ENCODE measurements at regions not wholly inside any gene's neighbourhood (a gene's known extent, or its start where the extent isn't known, plus 50 kb on each side); places are given as distances from the start of the nearest gene placed in this dataset.

- DNase-seq (ENCODE audit: low read depth in 1 of 2, low spot score in 2 of 2): peak in 1 of 2 experiments; percentile 19
- H3K14ac ChIP-seq (ENCODE audit: insufficient read length): no peak overlapping the region
- no peaks in the 10 kb centered on the region for H3K36me3 ChIP-seq (ENCODE audit: control insufficient read depth in 2 of 4, insufficient read depth in 4 of 4, low read length in 3 of 4)
- no peak overlapping the region for H3K4me3 ChIP-seq (ENCODE audit: extremely low read depth in 1 of 4, insufficient read depth in 2 of 4, low read depth in 3 of 4, low read length in 4 of 4)
- H3K18ac ChIP-seq (ENCODE audit: extremely low read depth, low read length): no peak overlapping the region
- H2BK5ac ChIP-seq (ENCODE audit: low read depth, low read length): no peak overlapping the region
- no peaks in the 10 kb centered on the region for H3K23me2 ChIP-seq (ENCODE audit: low read depth, low read length)
- H3K23ac ChIP-seq (ENCODE audit: insufficient read length): no peak overlapping the region
- H2BK15ac ChIP-seq (ENCODE audit: low read length): no peak overlapping the region
- H2AFZ ChIP-seq (ENCODE audit: low read length): no peak overlapping the region
- no peaks in the 10 kb centered on the region for H3K79me1 ChIP-seq (ENCODE audit: low read depth, low read length)
- H3K56ac ChIP-seq (replicated peaks; ENCODE audit: insufficient read length, low read depth, low read length): no peak overlapping the region
- no peaks in the 10 kb centered on the region for H4K20me1 ChIP-seq (replicated peaks in 1 of 2; ENCODE audit: control insufficient read depth in 1 of 2, insufficient read depth in 2 of 2, low read length in 2 of 2)
- no peak overlapping the region for H4K8ac ChIP-seq (ENCODE audit: extremely low read depth, insufficient read depth, low read length)
- H4K5ac ChIP-seq (ENCODE audit: insufficient read length, low read depth, low read length): no peak overlapping the region
- no peak overlapping the region for H4K91ac ChIP-seq (replicated peaks; ENCODE audit: insufficient read length, low read length)
- peaks cover 0 to 2% of the 10 kb centered on the region in 2 experiments; a peak in 1 of 4 replicates for H3K9me3 ChIP-seq (ENCODE audit: insufficient read depth in 2 of 2, low read depth in 1 of 2, low read length in 1 of 2)
- H3K27ac ChIP-seq (ENCODE audit: low read depth, low read length): no peak overlapping the region
- no peak for FAIRE-seq
- ChIA-PET POLR2A (ENCODE audit: partially characterized antibody) (no interaction called here), CTCF (ENCODE audit: partially characterized antibody) (interaction anchor here (1.0 to 4.8 kb wide), 10 partner anchors 7 to 1816 kb away, joined by 3 to 34 read pairs (median 4); no protein-coding TSS in a partner anchor)
- H2BK120ac ChIP-seq (replicated peaks; ENCODE audit: low read depth, low read length): no peak overlapping the region
- no peaks in the 10 kb centered on the region; a peak in 1 of 7 replicates for H3K4me1 ChIP-seq (replicated peaks in 1 of 4; ENCODE audit: control insufficient read depth in 3 of 4, insufficient read depth in 4 of 4, low read length in 3 of 4)
- no peak overlapping the region for H2BK12ac ChIP-seq (ENCODE audit: low read depth, low read length)
- no peak overlapping the region for H3K9ac ChIP-seq (replicated peaks in 1 of 4; ENCODE audit: extremely low read depth in 1 of 4, low read depth in 3 of 4, low read length in 3 of 4)
- no peaks in the 10 kb centered on the region for H3K27me3 ChIP-seq (replicated peaks in 1 of 4; ENCODE audit: control insufficient read depth in 3 of 4, extremely low read depth in 1 of 4, insufficient read depth in 3 of 4, low read length in 3 of 4)
- H2BK20ac ChIP-seq (ENCODE audit: low read length): no peak overlapping the region
- H3K79me2 ChIP-seq (ENCODE audit: control insufficient read depth in 1 of 2, insufficient read depth in 2 of 2, low read length in 2 of 2): no peaks in the 10 kb centered on the region
- H2AK5ac ChIP-seq (ENCODE audit: low read depth, low read length): no peak overlapping the region
- H3K4me2 ChIP-seq (ENCODE audit: insufficient read depth in 1 of 2, low read depth in 2 of 2, low read length in 2 of 2): no peak overlapping the region
- WGBS, 2 experiments (ENCODE audit: extremely low coverage in 1 of 2, insufficient coverage in 1 of 2, insufficient read length in 1 of 2, insufficient replicate concordance in 2 of 2, low coverage in 1 of 2, low lambda C conversion rate in 2 of 2, missing lambda C conversion rate in 1 of 2): 75% methylated on average over 2 of the region's 2 CpGs; no CpG with 5 or more reads in 1 of the 2 experiments
- no peak overlapping the region for H3K4ac ChIP-seq (replicated peaks; ENCODE audit: insufficient read length, low read depth, low read length)
- TF ChIP-seq MAFK (IDR thresholded peaks at IDR 0.05; ENCODE audit: low read depth, low read length) (no peak), KDM1A (IDR thresholded peaks at IDR 0.05; ENCODE audit: borderline replicate concordance, low read length) (no peak), PHF8 (conservative IDR thresholded peaks at IDR 0.05; ENCODE audit: low read depth, low read length) (no peak), TEAD4 (IDR thresholded peaks at IDR 0.05; ENCODE audit: low read depth, low read length) (no peak)
These were observed 75.2 kb upstream of the TOP1 start for GRCh38 chr20:40953416-40953815.
